Neural cell (in vitro differentiated cells): ENCODE measurements at regions not wholly inside any gene's neighbourhood (a gene's known extent, or its start where the extent isn't known, plus 50 kb on each side); places are given as distances from the start of the nearest gene placed in this dataset.

ENCODE experiments used
- H2AFZ ChIP-seq: fragments of 200-600, 300-800 bp; sonication (generic), shearing (Covaris generic); 2 replicates; pipeline ENCODE4 v1.6.0; 2014; ENCODE audit warnings: low read depth, mild to moderate bottlenecking, antibody characterized with exemption, low read length, moderate library complexity
- H3F3A ChIP-seq: fragments of 200-600 bp; shearing (Covaris generic); 2 replicates; pipeline ENCODE4 v1.6.1; 2016; ENCODE audit warnings: mild to moderate bottlenecking, moderate library complexity, mixed read lengths, antibody characterized with exemption, low read length; ENCODE audit not compliant: insufficient read depth, poor library complexity, severe bottlenecking
- H3K27ac ChIP-seq: fragments of 200-600, 300-800 bp; sonication (generic), shearing (Covaris generic); 2 replicates; pipeline ENCODE4 v1.5.1; 2014; ENCODE audit warnings: mild to moderate bottlenecking, low read length, moderate library complexity
- H3K27me3 ChIP-seq: fragments of 300-800, 200-600 bp; sonication (generic), shearing (Covaris generic); 2 replicates; pipeline ENCODE4 v1.6.0; 2014; ENCODE audit warnings: mild to moderate bottlenecking, low read depth, low read length, moderate library complexity; ENCODE audit not compliant: insufficient read depth
- H3K36me3 ChIP-seq: fragments of 300-800, 200-600 bp; sonication (generic), shearing (Covaris generic); 2 replicates; pipeline ENCODE4 v1.5.1; 2014; ENCODE audit warnings: mild to moderate bottlenecking, antibody characterized with exemption, low read length, moderate library complexity; ENCODE audit not compliant: insufficient read depth
- H3K4me2 ChIP-seq: fragments of 300-800, 200-600 bp; sonication (generic), shearing (Covaris generic); 2 replicates; pipeline ENCODE4 v1.6.0; 2014; ENCODE audit warnings: mild to moderate bottlenecking, low read length
- H3K4me3 ChIP-seq: fragments of 300-800, 200-600 bp; sonication (generic), shearing (Covaris generic); 2 replicates; pipeline ENCODE4 v1.5.1; 2014; ENCODE audit warnings: mild to moderate bottlenecking, low read length, moderate library complexity
- H3K79me2 ChIP-seq: fragments of 200-600 bp; shearing (Covaris generic); replicated peaks from 2 replicates; pipeline ENCODE4 v1.6.0; 2014; ENCODE audit warnings: mild to moderate bottlenecking, low read length, moderate library complexity; ENCODE audit not compliant: insufficient read depth
- H3K9ac ChIP-seq: fragments of 300-800, 200-600 bp; sonication (generic), shearing (Covaris generic); 2 replicates; pipeline ENCODE4 v1.6.1; 2016; ENCODE audit warnings: mild to moderate bottlenecking, low read length, mixed read lengths
- H3K9me2 ChIP-seq: fragments of 200-600 bp; shearing (Covaris generic); 2 replicates; pipeline ENCODE4 v1.6.1; 2016; ENCODE audit warnings: mild to moderate bottlenecking, low read length, mixed read lengths; ENCODE audit not compliant: insufficient read depth
- H3K9me3 ChIP-seq: fragments of 200-600, 300-800 bp; sonication (generic), shearing (Covaris generic); 2 replicates; pipeline ENCODE4 v1.6.1; 2016; ENCODE audit warnings: mild to moderate bottlenecking, mixed run types, low read length, moderate library complexity, mixed read lengths
- H4K20me1 ChIP-seq: fragments of 200-600 bp; shearing (Covaris generic); 2 replicates; pipeline ENCODE4 v1.6.1; 2016; ENCODE audit warnings: mild to moderate bottlenecking, mixed run types; ENCODE audit not compliant: insufficient read depth
- EP300 ChIP-seq: fragments of 450-650 bp; conservative IDR thresholded peaks from 2 replicates; pipeline ENCODE4 v1.6.1; 2014; ENCODE audit warnings: antibody characterized with exemption, mild to moderate bottlenecking, moderate library complexity; ENCODE audit not compliant: poor library complexity, severe bottlenecking
- EZH2 ChIP-seq: fragments of 200-600, 300-800 bp; shearing (Covaris generic), sonication (generic); IDR thresholded peaks from 2 replicates; pipeline ENCODE4 v1.6.1; 2014; ENCODE audit warnings: antibody characterized with exemption, low read length, borderline replicate concordance, mild to moderate bottlenecking; ENCODE audit not compliant: insufficient read depth, poor library complexity, severe bottlenecking
- MXI1 ChIP-seq: fragments of 450-650 bp; conservative IDR thresholded peaks from 2 replicates; pipeline ENCODE4 v1.6.1; 2014; ENCODE audit warnings: antibody characterized with exemption, mild to moderate bottlenecking; ENCODE audit not compliant: poor library complexity, severe bottlenecking
- POLR2AphosphoS5 ChIP-seq: IDR thresholded peaks from 2 replicates; pipeline ENCODE4 v1.6.1; 2012
- RAD21 ChIP-seq: fragments of 450-650 bp; conservative IDR thresholded peaks from 2 replicates; pipeline ENCODE4 v1.6.1; 2014; ENCODE audit warnings: antibody characterized with exemption, mild to moderate bottlenecking, moderate library complexity
- REST ChIP-seq: IDR thresholded peaks from 2 replicates; pipeline ENCODE4 v1.6.1; 2012; ENCODE audit warnings: borderline replicate concordance
- SMC3 ChIP-seq: fragments of 450-650 bp; conservative IDR thresholded peaks from 2 replicates; pipeline ENCODE4 v1.6.1; 2014; ENCODE audit warnings: antibody characterized with exemption, mild to moderate bottlenecking, moderate library complexity; ENCODE audit not compliant: poor library complexity
- TAF1 ChIP-seq: IDR thresholded peaks from 2 replicates; pipeline ENCODE4 v1.6.1; 2012; ENCODE audit warnings: low read depth
- TF ChIP-seq, protein P1 (sequence below): fragments of 450-650 bp; IDR thresholded peaks from 2 replicates; pipeline ENCODE4 v1.5.1; 2014; ENCODE audit warnings: antibody characterized with exemption, mild to moderate bottlenecking, moderate library complexity; ENCODE audit not compliant: poor library complexity, severe bottlenecking

DNA sequence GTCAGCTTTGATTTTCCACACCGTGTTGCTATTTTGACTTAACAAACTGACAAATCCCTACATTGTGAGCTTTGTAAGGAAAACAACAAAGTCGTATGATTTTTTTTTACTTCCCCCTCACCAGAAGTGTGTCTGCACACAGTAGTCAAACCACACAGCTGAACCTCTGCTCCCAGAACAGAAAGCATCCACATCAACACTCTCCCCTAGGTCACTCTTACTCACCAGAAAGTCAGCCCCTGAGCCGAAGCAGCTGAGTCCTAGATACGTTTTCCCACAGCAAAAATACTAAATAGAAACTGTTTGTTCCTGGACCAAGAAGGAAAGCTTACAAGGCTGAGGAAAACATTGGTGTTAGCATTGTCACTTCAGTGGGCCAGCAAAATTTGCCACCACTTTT is 305.7 kb downstream of the DHX15 start:
- Histone ChIP-seq H3K9ac (no peak overlapping the region), H2AFZ (no peak overlapping the region), H3K36me3 (no peaks in the 10 kb centered on the region), H3F3A (no peaks in the 10 kb centered on the region), H3K9me3 (no peaks in the 10 kb centered on the region), H4K20me1 (no peaks in the 10 kb centered on the region), H3K27ac (no peak overlapping the region), H3K9me2 (no peaks in the 10 kb centered on the region), H3K4me3 (no peak overlapping the region), H3K4me2 (no peak overlapping the region), H3K79me2 (no peaks in the 10 kb centered on the region), H3K27me3 (no peaks in the 10 kb centered on the region)
- TF ChIP-seq TAF1 (no peak), MXI1 (no peak), RAD21 (no peak), EP300 (no peak), POLR2AphosphoS5 (no peak), SMC3 (no peak), EZH2 (no peak), REST (no peak)
- TF ChIP-seq, protein P1, sequence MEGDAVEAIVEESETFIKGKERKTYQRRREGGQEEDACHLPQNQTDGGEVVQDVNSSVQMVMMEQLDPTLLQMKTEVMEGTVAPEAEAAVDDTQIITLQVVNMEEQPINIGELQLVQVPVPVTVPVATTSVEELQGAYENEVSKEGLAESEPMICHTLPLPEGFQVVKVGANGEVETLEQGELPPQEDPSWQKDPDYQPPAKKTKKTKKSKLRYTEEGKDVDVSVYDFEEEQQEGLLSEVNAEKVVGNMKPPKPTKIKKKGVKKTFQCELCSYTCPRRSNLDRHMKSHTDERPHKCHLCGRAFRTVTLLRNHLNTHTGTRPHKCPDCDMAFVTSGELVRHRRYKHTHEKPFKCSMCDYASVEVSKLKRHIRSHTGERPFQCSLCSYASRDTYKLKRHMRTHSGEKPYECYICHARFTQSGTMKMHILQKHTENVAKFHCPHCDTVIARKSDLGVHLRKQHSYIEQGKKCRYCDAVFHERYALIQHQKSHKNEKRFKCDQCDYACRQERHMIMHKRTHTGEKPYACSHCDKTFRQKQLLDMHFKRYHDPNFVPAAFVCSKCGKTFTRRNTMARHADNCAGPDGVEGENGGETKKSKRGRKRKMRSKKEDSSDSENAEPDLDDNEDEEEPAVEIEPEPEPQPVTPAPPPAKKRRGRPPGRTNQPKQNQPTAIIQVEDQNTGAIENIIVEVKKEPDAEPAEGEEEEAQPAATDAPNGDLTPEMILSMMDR = no peak

GRCh38 chr4:24274381-24274941 is 309.9 kb downstream of the DHX15 start:
- TF ChIP-seq, protein P1 = no peak
- TF ChIP-seq MXI1 (no peak), SMC3 (no peak), EP300 (no peak), REST (no peak), TAF1 (no peak), RAD21 (no peak), POLR2AphosphoS5 (no peak), EZH2 (no peak)
- Histone ChIP-seq H3K27ac (no peak overlapping the region), H3K4me2 (no peak overlapping the region)

More at GRCh38 chr4:24274381-24274941, 309.9 kb downstream of the DHX15 start:
- Histone ChIP-seq H3F3A (no peaks in the 10 kb centered on the region), H3K9me2 (no peaks in the 10 kb centered on the region), H4K20me1 (no peaks in the 10 kb centered on the region), H2AFZ (no peak overlapping the region), H3K27me3 (no peaks in the 10 kb centered on the region), H3K9me3 (no peaks in the 10 kb centered on the region), H3K4me3 (no peak overlapping the region), H3K36me3 (no peaks in the 10 kb centered on the region), H3K79me2 (no peaks in the 10 kb centered on the region), H3K9ac (no peak overlapping the region)
